CD4-positive, CD25-positive, alpha-beta regulatory T cell (primary cell): ENCODE measurements at regions not wholly inside any gene's neighbourhood (a gene's known extent, or its start where the extent isn't known, plus 50 kb on each side); places are given as distances from the start of the nearest gene placed in this dataset.

Experiments used
- ATAC-seq, 2 donors: fragments of 150-1000 bp; cut with Tn5 transposase; one replicate each; pipeline ENCODE4 v1.10.0; 2021; ENCODE audit warnings: low read depth in 2 of 2, moderate number of reproducible peaks in 2 of 2, moderate library complexity in 1 of 2
- DNase-seq, 3 donors: peaks; one replicate each; pipeline versions ENCODE4 v3.0.0 to v3.0.0-alpha.2; 2012 to 2022; ENCODE audit warnings: mixed read lengths in 1 of 3
- H3K27ac ChIP-seq: one replicate; pipeline ENCODE4 v1.7.0; 2013; ENCODE audit warnings: mild to moderate bottlenecking, low read length; ENCODE audit not compliant: insufficient read depth, poor library complexity, severe bottlenecking
- H3K27me3 ChIP-seq: one replicate; pipeline ENCODE4 v1.7.0; 2013; ENCODE audit warnings: low read length; ENCODE audit not compliant: control insufficient read depth, insufficient read depth
- H3K36me3 ChIP-seq: one replicate; pipeline ENCODE4 v1.7.0; 2013; ENCODE audit warnings: mild to moderate bottlenecking, low read length, moderate library complexity; ENCODE audit not compliant: control insufficient read depth, insufficient read depth
- H3K4me1 ChIP-seq: 2 replicates; pipeline ENCODE4 v1.7.0; 2013; ENCODE audit warnings: mild to moderate bottlenecking, low read length; ENCODE audit not compliant: insufficient read depth, control insufficient read depth, poor library complexity, severe bottlenecking
- H3K4me3 ChIP-seq: one replicate; pipeline ENCODE4 v1.7.0; 2013; ENCODE audit warnings: low read depth, mild to moderate bottlenecking, low read length, moderate library complexity
- H3K9me3 ChIP-seq, 2 experiments: 1 replicate in 1 of 2; 2 replicates in 1 of 2; pipeline ENCODE4 v1.7.0; 2013; ENCODE audit warnings: low read length in 2 of 2, mild to moderate bottlenecking in 1 of 2, moderate library complexity in 1 of 2; ENCODE audit not compliant: control insufficient read depth in 2 of 2
- H3K27ac Mint-ChIP-seq, 3 donors: one replicate each; pipeline ENCODE4 v1.8.0; 2020 to 2022; ENCODE audit warnings: mild to moderate bottlenecking in 3 of 3, mixed read lengths in 3 of 3, moderate library complexity in 2 of 3
- H3K27me3 Mint-ChIP-seq: one replicate; pipeline ENCODE4 v1.8.0; 2022; ENCODE audit warnings: mild to moderate bottlenecking, mixed read lengths
- H3K36me3 Mint-ChIP-seq: one replicate; pipeline ENCODE4 v1.8.0; 2020; ENCODE audit warnings: mixed read lengths
- H3K4me1 Mint-ChIP-seq, 4 donors: one replicate each; pipeline ENCODE4 v1.8.0; 2020 to 2022; ENCODE audit warnings: mixed read lengths in 4 of 4, mild to moderate bottlenecking in 1 of 4
- H3K4me3 Mint-ChIP-seq, 4 donors: one replicate each; pipeline ENCODE4 v1.8.0; 2020 to 2022; ENCODE audit warnings: mild to moderate bottlenecking in 4 of 4, mixed read lengths in 4 of 4, moderate library complexity in 3 of 4
- H3K9me3 Mint-ChIP-seq, 7 donors: one replicate each; pipeline ENCODE4 v1.8.0; 2020 to 2022; ENCODE audit warnings: mixed read lengths in 7 of 7, mild to moderate bottlenecking in 3 of 7, moderate library complexity in 2 of 7

GRCh38 chr2:21451403-21451802 is 327.6 kb downstream of the TDRD15 start:
- no peak for ATAC-seq
- no peak overlapping the region for H3K27ac Mint-ChIP-seq
- no peak overlapping the region for H3K4me3 ChIP-seq
- H3K27me3 ChIP-seq: no peaks in the 10 kb centered on the region
- no peaks in the 10 kb centered on the region for H3K36me3 ChIP-seq
- no peaks in the 10 kb centered on the region for H3K4me1 ChIP-seq
- no peak overlapping the region for H3K4me3 Mint-ChIP-seq
- H3K9me3 ChIP-seq: no peaks in the 10 kb centered on the region
- no peaks in the 10 kb centered on the region for H3K36me3 Mint-ChIP-seq
- H3K27me3 Mint-ChIP-seq: no peaks in the 10 kb centered on the region
- H3K27ac ChIP-seq: no peak overlapping the region
- no peak for DNase-seq
- no peaks in the 10 kb centered on the region for H3K4me1 Mint-ChIP-seq
- H3K9me3 Mint-ChIP-seq: peaks cover 0 to 11% (median 0%) of the 10 kb centered on the region in 7 donors

GRCh38 chr2:21452263-21452662 is 328.5 kb downstream of the TDRD15 start:
- H3K9me3 Mint-ChIP-seq: peaks cover 0 to 9% (median 0%) of the 10 kb centered on the region in 7 donors
- Histone ChIP-seq H3K4me1 (no peaks in the 10 kb centered on the region), H3K27me3 (no peaks in the 10 kb centered on the region), H3K4me3 (no peak overlapping the region), H3K9me3 (no peaks in the 10 kb centered on the region), H3K27ac (no peak overlapping the region), H3K36me3 (no peaks in the 10 kb centered on the region)
- no peaks in the 10 kb centered on the region for H3K36me3 Mint-ChIP-seq
- no peak for ATAC-seq
- H3K4me3 Mint-ChIP-seq: no peak overlapping the region
- no peaks in the 10 kb centered on the region for H3K27me3 Mint-ChIP-seq
- DNase-seq: no peak
- H3K27ac Mint-ChIP-seq: no peak overlapping the region
- no peaks in the 10 kb centered on the region for H3K4me1 Mint-ChIP-seq

DNA sequence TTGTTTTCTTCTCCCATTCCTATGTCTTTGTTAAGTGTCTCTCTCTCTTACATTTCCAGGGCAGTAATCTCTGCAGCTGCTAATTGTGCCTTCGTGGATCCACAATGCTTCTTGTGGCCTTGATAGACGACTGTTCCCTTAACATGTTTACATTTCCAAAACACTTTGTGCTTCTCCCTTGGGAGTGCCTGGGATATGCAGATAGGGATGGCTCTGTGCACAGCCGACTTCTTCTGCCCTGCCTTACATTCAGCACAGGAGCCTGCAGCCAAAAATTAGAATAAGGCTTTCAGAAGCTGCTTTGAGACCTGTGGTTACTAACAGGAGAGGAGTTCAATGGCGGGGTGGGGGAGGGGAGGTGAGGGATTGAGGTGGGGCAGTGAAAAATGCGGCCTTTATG is 328.9 kb downstream of the TDRD15 start:
- H3K27ac Mint-ChIP-seq: no peak overlapping the region

GRCh38 chr2:21453723-21454450 is 330.1 kb downstream of the TDRD15 start:
- ATAC-seq: no peak
- Histone ChIP-seq H3K4me1 (no peaks in the 10 kb centered on the region), H3K4me3 (no peak overlapping the region), H3K9me3 (no peaks in the 10 kb centered on the region), H3K27me3 (no peaks in the 10 kb centered on the region), H3K36me3 (no peaks in the 10 kb centered on the region), H3K27ac (no peak overlapping the region)
- Mint-ChIP-seq H3K36me3 (no peaks in the 10 kb centered on the region), H3K27ac (no peak overlapping the region), H3K4me3 (no peak overlapping the region), H3K27me3 (no peaks in the 10 kb centered on the region), H3K9me3 (peaks cover 0 to 8% (median 0%) of the 10 kb centered on the region in 7 donors), H3K4me1 (no peaks in the 10 kb centered on the region)
- DNase-seq: no peak

More for the DNA sequence above, 328.9 kb downstream of the TDRD15 start:
- DNase-seq (no peak), ATAC-seq (no peak)
- Mint-ChIP-seq H3K27me3 (no peaks in the 10 kb centered on the region), H3K36me3 (no peaks in the 10 kb centered on the region), H3K4me1 (no peaks in the 10 kb centered on the region), H3K9me3 (peaks cover 0 to 9% (median 0%) of the 10 kb centered on the region in 7 donors), H3K4me3 (no peak overlapping the region)
- H3K36me3 ChIP-seq: no peaks in the 10 kb centered on the region
- H3K27me3 ChIP-seq: no peaks in the 10 kb centered on the region
- no peaks in the 10 kb centered on the region for H3K4me1 ChIP-seq
- H3K4me3 ChIP-seq: no peak overlapping the region
- H3K27ac ChIP-seq: no peak overlapping the region
- H3K9me3 ChIP-seq: no peaks in the 10 kb centered on the region

DNA sequence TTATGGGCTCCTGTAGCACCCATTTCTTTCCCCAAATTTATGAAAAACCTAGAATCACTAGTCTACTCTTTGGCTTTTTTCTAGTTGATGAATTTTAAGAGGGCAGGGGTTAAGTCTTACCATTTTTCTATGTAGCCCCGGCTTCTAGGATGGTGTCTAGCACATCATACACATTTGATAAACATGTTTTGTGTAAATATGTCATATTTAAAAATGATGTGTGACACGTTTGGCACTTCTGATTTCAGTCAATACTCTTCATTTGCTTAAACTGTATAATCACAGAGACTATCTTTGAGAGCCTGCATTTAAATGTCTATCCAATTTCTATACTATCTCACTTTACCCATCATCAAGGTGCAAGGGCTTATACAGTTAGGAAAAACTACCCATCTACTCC is 331.1 kb downstream of the TDRD15 start:
- Mint-ChIP-seq H3K27ac (no peak overlapping the region), H3K36me3 (no peaks in the 10 kb centered on the region), H3K4me1 (no peaks in the 10 kb centered on the region), H3K27me3 (no peaks in the 10 kb centered on the region), H3K4me3 (no peak overlapping the region), H3K9me3 (peaks cover 0 to 6% (median 0%) of the 10 kb centered on the region in 7 donors)
- H3K9me3 ChIP-seq: no peaks in the 10 kb centered on the region
- H3K4me3 ChIP-seq: no peak overlapping the region
- no peaks in the 10 kb centered on the region for H3K36me3 ChIP-seq
- no peak for DNase-seq
- no peak overlapping the region for H3K27ac ChIP-seq
- H3K4me1 ChIP-seq: no peaks in the 10 kb centered on the region
- no peak for ATAC-seq
- no peaks in the 10 kb centered on the region for H3K27me3 ChIP-seq

DNA sequence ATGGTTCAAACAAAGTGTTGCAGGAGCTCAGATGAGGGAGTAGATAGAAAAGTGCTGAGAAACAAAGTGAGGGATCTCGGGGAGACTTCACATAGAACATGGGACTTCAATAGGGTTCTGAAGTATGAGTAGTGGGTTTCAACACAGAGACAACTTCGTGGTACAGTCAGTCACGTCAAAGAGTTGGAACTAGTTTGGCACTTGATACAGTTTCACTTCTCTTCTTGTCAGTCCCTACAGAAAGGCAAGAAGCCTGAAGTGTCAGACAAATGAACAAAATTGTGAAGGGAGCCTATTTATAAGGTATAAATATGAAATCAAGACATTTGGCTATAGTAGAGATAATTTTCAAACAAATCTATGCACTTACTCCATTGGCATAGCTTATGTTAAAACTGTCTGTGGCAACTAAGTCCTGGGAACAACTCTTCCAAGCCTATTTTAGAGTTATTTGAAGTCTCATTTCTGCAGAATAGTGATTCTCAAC is 338.0 kb downstream of the TDRD15 start:
- no peaks in the 10 kb centered on the region for H3K36me3 ChIP-seq
- no peak overlapping the region for H3K27ac ChIP-seq
- H3K4me1 ChIP-seq: no peaks in the 10 kb centered on the region
- DNase-seq: no peak
- no peak overlapping the region for H3K4me3 ChIP-seq
- no peaks in the 10 kb centered on the region for H3K9me3 ChIP-seq
- peaks cover 0 to 6% (median 3%) of the 10 kb centered on the region in 7 donors for H3K9me3 Mint-ChIP-seq
- no peaks in the 10 kb centered on the region for H3K27me3 ChIP-seq
- no peak overlapping the region for H3K4me3 Mint-ChIP-seq
- no peaks in the 10 kb centered on the region for H3K36me3 Mint-ChIP-seq
- no peaks in the 10 kb centered on the region for H3K4me1 Mint-ChIP-seq
- no peak overlapping the region for H3K27ac Mint-ChIP-seq
- no peaks in the 10 kb centered on the region for H3K27me3 Mint-ChIP-seq
- ATAC-seq: no peak

GRCh38 chr2:21466341-21466927 is 342.7 kb downstream of the TDRD15 start:
- no peaks in the 10 kb centered on the region for H3K27me3 ChIP-seq
- H3K4me3 Mint-ChIP-seq: peak overlapping the region in 1 of 4 donors; percentile 83
- no peaks in the 10 kb centered on the region for H3K27me3 Mint-ChIP-seq
- no peaks in the 10 kb centered on the region for H3K4me1 Mint-ChIP-seq
- H3K4me3 ChIP-seq: no peak overlapping the region
- peaks cover 0 to 8% (median 4%) of the 10 kb centered on the region in 7 donors for H3K9me3 Mint-ChIP-seq
- no peaks in the 10 kb centered on the region for H3K36me3 ChIP-seq
- no peaks in the 10 kb centered on the region for H3K9me3 ChIP-seq
- DNase-seq (no peak), ATAC-seq (no peak)
- no peaks in the 10 kb centered on the region for H3K4me1 ChIP-seq
- H3K27ac Mint-ChIP-seq: no peak overlapping the region
- no peaks in the 10 kb centered on the region for H3K36me3 Mint-ChIP-seq
- no peak overlapping the region for H3K27ac ChIP-seq
